DMS 273 treated with DMSO at 0.1 percent for 48 hours (cell line): ENCODE measurements at regions not wholly inside any gene's neighbourhood (a gene's known extent, or its start where the extent isn't known, plus 50 kb on each side); places are given as distances from the start of the nearest gene placed in this dataset.

Experiments used
- DNase-seq: peaks from one replicate; lab custom pipeline; 2025; lab: John Stamatoyannopoulos, UW

DNA sequence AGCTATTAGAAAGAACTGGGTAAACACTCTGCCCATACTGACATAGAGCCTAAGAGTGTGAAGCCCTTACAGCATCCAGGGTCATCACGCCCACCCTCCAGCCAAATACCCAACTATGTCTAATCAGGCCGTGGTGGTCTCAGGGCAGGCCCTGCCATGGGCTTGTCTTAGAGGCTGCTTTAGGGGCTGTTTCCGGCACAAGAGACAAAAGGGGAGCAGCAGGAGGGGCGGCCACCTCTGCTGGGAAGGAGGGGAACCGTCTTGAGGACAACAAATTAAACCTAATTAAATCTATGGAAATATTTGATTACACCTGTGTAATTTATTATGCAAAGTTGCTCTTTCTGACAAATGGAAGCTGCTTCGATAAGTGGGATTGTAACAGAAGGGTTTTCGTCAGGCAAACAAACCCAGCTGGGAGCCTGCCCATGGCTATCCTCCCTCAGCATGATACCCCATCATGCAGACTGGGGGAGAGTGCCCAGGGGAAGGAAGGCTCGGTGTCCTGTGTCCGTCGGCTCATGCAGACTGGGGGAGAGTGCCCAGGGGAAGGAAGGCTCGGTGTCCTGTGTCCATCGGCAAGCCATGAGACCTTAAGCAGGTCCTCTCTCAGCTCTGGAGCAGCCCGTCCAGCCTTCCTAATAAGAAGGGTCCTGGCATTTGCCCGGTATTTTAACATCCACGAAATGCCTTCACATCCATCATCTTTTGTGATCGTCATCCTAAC is 163.6 kb upstream of the B3GAT1 start:
- DNase-seq: no peak

DNA sequence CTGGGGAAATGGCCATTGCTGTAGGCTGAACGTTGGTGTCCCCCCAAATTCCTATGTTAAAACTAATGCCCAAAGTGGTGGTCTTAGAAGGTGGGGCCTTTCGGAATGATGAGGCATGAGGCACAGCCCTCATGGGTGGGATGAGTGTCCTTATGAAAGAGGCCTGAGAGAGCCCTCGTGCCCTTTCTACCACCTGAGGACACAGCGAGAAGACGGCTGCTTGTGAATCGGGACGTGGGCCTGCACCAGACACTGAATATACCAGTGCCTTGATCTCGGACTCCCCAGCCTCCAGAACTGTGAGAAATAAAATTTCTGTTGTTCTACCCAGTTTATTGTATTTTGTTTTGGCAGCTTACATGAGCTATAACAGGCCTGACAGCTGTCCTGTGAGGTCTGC is 162.9 kb upstream of the B3GAT1 start:
- no peak for DNase-seq

DNA sequence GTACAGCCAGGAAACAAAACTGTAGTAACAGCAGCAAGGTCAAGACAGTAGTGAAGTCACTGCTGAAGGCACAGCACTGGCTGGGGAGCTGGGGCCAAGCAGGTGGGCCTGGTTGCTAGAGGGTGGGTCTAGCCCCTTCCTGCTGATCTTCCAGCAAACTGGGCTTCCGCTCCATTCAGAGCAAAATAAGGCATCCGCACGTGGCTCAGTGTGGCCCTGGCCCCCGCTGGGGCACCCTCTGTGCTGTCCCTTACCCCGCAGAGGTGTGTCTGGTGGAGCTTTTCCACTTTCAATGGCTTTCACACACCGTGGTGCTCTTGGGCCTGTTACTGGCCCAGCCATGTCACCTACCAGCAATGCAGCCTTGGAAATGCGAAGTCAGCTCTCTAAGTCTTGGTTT is 162.4 kb upstream of the B3GAT1 start:
- no peak for DNase-seq

DNA sequence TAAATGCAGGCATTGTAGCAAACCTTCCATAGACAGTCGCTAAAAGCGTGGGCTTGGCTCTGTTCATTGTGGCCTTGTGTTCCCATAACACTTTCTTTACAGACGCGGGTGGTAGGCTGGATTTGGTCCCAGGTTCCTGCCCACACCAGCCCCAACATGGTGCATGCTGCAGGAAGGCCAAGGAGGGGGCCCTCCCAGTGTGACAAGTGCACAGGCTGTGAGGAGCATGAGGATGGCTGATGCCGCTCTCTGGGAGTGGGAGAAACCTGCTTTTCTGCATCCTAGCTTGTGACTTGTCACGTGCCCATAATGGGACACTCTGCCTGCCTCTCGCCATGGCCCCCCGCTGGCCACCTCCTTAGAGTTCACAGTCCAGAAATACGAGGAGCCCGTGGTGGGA is 161.8 kb upstream of the B3GAT1 start:
- DNase-seq: no peak

DNA sequence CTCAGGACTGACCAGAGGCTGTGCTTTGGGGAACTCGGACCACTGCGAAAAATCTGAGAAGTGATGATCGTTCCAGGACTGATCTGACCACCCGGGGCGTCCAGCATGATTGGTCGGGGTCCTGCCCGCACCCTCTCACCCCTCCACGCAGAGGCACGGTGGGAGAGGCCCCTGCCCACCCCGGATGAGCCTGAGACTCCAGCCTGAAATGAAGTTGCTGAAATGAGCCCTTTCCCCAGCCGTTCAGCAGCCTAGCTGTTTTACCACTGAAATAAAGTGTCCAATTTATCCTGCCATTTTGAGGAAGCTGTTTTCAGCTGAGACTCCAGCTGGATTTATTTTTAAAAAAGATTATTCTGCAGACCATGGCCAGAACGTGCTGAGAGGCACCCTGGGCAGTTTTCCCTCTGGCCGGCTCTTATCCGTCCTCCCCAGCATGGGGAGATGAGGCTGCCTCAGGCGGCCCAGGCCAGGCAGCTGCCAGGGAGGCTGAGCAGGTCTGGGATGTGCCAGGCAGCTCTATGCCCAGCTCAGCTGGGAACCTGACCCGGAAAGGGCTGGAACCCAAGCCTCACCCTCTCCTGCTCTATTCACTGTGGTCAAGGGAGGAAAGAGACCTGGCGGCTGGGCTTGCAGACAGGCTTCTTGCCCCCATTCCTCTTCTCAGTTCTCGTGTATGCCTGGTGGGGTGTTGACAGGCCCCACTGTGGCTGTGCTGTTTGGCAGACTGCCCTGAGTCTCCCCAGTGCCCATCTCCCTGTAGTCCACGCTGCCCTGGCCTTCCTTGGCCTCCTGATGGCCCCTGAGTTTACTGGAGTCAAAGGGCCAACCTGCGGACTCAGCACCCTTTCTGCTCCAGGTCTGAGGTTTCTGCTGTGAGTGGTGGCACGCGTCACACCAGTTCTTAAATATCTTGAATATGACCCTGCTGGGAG is 161.0 kb upstream of the B3GAT1 start:
- no peak for DNase-seq

DNA sequence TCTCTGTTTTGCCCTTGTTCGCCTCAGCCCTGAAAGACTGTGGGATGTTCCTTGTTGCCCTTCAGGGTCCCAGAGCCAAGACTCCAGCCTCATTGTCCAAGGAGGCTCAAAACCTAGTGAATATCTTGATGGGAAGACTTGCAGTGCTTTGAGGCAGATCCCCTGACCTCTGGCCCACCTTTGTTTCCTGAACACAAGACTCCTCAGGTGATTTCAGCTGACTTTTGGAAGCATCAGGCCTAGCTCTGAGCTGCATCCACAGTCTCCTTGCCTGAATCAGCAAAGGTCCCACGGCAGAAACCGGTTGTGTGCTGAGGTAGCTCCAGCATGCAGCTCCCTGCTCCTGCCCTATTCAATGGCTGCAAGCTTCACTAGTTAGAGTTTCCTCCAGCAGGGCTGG is 159.3 kb upstream of the B3GAT1 start:
- DNase-seq: no peak

DNA sequence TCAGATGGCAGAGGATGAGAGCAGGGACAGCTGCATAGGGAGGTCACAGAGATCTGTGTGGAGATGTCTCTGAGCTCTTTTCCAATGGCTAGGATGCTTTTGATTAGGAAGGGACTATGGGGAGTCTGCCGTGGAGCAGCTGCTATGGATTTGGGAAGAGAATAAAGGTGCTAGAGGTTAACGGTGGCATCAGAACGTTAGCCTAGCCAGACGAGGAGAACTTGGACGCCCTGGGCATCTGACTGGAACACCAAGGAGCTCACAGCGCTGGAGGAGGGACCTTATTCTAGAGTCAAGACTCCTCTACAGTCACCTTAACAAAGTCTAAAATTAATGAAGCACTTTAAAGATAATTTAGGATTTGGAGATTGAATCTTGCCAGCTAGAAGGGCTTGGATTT is 157.2 kb upstream of the B3GAT1 start:
- DNase-seq: no peak

DNA sequence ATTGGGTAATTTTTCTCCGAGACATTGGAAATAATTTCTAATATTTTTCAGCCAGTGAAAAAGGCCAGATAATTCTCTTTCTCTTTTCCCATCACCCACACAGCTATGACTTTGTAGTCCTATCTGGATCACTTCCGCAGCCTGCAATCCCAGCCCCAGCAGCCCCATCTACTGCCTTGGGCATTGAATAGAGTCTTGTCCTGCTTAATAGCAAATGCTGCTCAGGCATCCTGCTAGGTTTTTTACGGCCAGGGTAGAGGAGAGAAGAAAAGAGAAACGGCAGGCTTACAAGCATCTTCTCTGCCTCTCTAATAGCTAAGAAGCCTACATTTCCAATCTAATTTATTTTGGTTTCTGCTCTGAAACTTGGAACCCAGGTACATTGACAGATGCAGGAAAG is 154.3 kb upstream of the B3GAT1 start:
- DNase-seq: no peak

DNA sequence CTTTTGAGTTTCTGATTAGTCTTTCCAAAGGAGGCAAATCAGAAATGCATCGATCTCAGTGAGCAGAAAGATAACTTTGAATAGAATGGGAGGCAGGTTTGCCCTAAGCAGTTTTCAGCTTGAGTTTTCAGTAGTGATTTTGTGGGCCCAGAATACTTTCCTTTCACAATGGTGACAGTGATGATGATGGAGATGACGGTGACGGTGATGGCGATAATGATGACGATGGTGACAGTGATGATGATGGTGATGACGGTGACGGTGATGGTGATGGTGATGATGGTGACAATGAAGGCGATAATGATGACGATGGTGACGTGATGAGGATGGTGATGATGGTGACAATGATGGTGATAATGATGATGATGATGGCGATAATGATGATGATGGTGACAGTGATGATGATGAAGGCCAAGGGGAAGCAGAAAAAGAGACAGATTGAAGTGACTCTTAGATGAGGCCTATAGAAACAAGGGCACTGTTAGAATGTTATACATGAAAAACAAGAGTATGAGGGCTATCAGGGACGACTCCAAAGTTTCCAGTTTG is 153.4 kb upstream of the B3GAT1 start:
- no peak for DNase-seq

DNA sequence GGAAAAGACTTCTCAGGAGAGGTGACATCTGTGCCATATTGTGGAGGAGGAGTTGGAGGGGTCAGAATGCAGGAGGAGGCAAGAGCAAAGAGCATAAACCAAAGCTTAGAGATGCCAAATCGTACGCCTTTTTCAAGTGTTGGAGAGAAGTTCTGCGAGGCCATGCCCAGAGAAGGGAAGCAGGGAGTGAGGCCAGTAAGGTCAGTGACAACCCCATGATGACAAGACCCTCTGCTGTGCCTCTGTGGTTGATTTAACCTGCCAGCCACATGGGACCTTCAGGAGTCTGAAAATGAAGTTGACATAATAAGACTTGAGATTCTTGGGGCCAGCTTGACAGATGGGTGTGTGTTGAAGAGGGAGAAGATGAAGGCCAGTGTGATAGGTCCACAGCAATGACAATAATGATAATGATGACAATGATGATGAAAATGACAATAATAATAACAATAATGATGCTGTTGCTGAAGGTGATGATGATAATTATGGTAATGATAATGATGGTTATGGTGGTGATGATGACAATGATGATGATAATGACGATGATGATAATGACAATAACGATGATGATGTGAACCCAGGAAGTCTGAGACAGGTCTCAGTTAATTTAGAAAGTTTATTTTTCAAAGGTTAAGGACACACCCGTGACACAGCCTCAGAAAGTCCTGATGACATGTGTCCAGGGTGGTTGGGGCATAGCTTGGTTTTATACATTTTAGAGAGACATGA is 152.6 kb upstream of the B3GAT1 start:
- no peak for DNase-seq

DNA sequence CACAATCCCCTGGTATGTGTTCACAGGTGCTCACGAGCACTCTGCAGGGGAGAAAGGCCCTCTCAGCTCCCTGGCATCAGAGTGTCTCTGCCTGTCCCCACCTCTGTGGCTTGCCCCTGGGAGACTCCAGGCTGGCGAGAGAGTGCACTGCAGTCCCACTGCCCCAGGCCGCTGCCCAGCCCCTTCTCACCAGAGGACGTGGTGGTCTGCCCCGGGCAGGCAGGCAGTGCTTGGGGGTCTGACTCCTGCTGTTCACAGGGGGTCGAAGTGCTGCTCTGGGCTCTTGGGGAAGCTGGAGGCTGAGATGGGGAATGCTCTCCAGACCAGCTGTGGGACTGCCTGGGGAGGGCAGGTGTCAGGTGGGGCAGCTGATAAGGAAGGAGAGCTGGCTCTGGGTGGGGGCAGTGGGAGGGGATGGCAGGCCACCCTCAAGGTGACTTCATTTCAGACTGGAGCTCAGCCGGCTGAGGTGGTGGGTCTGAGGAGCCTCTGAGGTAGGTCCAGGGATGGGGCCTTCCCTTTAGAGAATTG is 151.0 kb upstream of the B3GAT1 start:
- DNase-seq: no peak

DNA sequence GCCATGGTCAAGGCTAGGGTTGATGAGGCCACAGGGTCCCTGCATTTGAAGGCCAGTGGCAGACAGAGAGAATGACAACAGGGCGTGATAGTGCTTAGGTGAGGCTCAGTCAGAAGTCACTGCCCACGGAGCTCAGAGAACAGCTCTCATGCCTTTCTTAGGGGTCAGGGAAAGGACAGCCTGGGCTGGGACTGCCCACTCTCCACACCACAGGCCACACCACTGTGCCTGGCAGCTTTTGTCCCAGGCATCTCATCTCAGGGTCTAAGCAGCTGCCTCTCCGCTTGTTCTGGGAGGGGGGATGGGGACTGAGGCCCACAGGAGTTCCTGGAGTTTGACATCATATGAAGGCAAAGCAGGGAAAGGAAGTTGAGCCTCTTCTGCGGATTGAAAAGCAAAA is 150.2 kb upstream of the B3GAT1 start:
- DNase-seq: no peak

DNA sequence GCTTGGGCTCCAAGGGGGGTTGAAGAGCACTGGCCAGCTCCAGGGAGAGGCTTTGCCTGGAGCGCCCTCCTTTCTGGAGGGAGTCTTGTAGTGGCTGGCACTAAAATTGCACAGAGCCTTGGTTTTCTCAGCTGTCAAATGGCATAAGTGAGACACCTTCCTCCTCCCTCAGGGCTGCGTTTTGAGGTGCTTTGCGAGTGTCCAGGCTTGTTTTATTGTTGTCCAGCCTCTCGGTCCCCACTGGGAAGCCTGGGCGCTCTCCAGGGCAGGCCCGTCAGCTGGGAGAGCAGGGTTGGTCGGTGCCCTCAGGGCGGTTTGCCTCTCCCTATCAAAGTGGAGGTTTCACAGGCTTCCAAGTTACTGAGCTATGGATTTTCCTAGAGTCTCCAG is 149.3 kb upstream of the B3GAT1 start:
- DNase-seq: no peak

DNA sequence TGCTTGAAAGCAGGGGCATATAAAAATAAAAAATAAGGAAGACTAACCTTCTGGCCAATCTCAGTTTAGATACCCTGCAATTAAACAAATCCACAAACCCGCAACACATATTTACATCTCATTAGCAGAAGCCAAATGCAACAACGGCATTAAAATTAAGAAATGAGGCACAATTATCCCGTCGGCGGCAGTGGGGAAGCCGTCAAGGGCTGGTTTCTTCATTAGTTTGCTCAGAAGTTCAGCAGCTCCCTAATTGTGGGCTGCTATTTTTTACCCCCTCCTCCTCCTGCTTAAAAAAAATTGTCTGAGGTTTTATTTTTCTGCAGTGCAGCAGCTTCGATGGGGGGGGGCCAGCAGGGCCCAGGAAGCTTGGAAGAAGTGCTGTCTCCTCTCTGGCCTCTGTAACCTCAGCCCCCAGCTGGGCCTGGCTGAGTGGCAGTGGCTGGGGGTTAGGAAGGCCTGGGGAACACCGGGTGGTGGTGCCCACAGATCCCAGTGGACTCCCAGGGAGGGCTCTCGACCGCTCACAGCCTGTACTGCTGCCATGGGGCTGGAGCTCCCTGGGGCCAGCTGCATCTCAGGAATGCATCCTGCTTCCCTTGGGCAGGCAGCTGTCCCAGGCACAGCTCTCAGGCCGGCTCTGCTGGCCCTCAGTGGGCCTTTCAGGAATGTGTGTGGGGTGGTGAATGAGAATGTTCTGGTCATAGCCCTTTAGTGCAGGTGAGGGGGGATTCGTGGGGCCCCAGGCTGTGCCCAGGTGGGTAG is 148.7 kb upstream of the B3GAT1 start:
- no peak for DNase-seq

DNA sequence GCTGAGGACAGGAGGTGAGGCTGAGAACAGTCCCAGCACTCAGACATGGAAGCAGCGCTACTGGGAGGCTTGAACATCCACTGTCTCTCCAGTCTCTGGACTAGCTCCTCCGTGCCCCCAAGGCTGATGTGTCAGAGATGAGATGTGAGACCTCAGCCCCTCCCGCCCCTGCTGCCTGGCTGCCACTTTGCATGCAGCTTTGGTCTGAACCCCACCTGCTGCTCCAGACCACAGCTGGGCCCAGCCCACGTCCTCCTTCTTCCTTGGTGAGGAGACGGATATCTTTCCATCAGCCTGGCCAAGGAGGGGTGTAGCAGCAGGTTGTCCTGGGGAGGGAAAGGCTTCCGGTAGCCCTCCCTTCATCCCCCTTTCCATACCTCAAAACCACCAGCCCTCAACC is 148.0 kb upstream of the B3GAT1 start:
- DNase-seq: no peak

DNA sequence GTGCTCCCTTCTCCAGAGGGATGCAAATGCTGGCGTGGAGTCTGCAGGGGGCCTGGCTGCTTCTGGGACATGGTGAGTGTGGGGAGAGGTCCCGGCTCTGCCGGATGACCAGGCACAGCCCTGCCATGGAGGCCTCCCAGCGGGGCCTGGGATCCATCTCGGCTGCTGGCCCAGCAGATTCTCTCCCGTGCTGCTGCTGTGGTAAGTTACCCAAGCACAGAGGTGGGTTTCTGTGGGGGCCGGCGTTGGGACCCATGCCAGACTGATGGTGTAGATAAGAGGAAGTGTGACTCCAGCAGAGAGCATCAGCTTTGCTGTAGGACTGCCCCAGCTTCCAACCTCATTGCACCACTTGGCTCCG is 147.5 kb upstream of the B3GAT1 start:
- no peak for DNase-seq

DNA sequence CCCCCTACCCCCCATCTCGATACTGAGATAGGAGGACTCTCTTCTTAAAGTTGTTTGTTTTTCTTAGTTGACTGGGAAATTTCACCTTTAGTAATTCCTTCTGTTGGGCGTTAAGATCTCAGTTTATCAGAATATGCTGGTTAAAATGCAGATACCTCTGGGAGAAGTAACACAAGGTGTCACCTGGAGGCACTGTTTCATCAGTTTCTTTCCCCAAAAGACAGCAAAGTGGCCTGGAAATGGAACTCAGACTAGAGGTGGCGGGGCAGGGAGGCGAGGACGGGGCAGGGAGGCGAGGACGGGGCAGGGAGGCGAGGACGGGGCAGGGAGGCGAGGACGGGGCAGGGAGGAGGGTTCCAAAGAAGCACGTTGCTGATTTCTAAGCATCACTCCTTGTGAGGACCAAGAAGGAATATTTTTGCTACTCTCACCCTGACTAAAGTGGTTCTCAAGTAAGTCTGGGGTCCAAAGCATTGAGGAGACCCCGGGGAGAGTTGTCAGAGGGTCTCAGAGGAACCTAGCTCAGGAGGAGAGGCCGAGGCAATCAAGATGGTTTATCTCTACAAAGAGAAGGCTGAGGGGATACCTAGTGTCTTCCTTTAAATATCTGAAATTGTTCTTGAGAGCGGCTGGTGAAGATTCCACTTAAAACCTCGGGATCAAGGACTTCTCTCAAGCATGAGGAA is 147.0 kb upstream of the B3GAT1 start:
- no peak for DNase-seq

DNA sequence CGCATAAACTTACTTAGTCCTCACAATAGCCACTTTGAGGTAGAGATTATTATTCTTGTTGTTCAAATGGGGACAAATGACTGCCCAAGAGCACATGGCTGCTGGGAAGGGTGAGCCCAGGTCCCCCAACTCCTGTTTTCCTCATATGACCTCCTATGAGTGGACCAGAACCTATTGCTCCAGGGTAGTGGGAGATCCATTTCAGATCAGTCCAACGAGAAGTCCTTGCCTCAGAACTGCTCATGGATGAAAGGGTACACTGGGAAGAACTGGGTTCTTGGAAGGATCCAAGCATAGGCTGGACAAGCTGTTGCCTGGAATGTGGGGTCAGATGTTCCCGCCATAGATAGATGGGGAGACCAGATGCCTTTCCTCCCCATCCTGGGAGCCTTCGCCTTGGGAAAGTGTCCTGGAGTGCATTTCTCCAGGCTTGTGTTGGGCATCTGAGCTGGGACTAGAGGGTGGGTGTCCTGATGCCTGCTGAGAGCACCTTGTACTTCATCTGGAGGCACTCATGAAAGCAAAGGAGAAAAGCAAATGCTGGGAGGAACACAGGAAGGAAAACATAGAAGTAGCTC is 146.3 kb upstream of the B3GAT1 start:
- DNase-seq: no peak

DNA sequence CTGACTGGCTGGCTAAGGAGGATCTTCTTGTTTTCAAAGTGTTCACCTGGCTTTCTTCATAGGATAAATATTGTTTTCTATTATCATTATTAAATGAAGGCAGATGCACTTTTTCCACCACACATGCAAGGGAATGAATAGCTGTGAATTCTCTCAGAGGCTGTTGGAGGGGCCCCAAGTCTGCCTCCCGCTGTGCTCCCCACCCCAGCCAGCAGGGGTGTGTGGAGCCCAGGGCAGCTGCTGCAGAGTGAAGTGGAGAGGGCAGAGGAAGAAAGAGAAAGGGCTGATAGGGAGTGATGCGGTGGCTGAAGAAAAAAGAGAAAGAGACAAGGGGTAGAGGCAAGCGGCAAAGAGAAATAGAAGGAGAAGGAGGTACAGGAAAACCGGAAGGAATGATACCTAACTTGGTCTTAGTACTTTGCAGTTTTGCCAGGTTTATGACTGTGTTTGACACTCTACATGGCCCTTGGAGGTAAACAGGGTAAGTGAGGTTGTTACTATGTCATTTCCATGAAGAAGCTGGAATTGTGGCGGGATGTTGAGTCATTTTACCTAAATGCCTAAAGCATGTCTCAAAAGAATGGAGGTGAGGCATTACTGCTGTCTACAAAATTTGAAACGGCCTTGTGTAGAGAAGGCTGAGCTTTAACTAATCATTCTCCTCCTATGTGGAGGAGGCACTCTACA is 145.7 kb upstream of the B3GAT1 start:
- DNase-seq: no peak

DNA sequence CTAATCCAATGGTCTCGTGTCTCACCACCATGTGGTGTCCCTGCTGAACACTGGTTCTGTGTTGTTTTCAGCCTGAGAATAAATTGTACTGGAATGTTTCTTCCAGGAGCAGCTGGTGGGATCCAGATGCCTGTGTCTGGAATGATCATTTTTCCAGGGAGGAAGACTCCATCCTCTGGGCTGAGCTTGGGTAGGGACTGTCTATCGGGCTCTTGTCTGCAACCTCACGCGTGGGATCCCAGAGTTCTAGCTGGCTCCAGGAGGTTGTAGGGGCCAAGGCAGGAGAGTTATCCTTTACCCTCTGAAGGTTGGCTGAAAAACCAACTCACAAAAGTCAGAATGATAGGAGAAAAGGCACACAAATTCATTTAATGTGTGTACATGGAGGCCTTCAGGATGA is 144.1 kb upstream of the B3GAT1 start:
- no peak for DNase-seq
